Fibroblast of pulmonary artery (primary cell): ENCODE measurements at regions not wholly inside any gene's neighbourhood (a gene's known extent, or its start where the extent isn't known, plus 50 kb on each side); places are given as distances from the start of the nearest gene placed in this dataset.

Experiments
- DNase-seq: peaks from one replicate; pipeline ENCODE4 v3.0.0-alpha.2; 2010; ENCODE audit warnings: low read depth
- H3K4me3 ChIP-seq: replicated peaks from 2 replicates; pipeline ENCODE4 v1.5.1; 2011; ENCODE audit warnings: low read depth, mild to moderate bottlenecking, control low read depth, low read length, moderate library complexity
- TF ChIP-seq, protein P1 (sequence below): IDR thresholded peaks from 2 replicates; pipeline ENCODE4 v1.5.1; 2011; ENCODE audit warnings: mild to moderate bottlenecking, control low read depth, low read length, inconsistent platforms; ENCODE audit errors: missing control alignments

DNA sequence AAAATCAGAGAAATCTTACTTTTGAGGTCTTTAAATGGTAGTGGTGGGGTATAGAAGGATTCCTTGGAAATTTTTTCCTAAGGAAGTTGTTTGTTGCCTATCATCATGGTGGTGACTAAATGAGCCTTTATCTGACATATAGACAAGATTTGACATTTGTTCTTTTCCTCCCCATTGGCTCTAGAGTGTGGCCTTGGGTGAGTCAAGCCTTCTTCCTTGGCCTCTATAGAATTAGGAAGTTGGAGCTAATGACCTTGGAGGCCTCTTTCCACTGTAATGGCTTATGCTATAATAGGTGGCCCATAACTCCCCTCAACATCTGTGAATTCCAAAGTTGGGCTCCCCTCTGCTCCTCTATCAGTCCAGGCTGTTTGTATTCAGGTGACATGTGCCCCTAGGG is 79.1 kb upstream of the HNF1B start:
- DNase-seq, result no peak
- H3K4me3 ChIP-seq, result no peak overlapping the region
- TF ChIP-seq, protein P1, sequence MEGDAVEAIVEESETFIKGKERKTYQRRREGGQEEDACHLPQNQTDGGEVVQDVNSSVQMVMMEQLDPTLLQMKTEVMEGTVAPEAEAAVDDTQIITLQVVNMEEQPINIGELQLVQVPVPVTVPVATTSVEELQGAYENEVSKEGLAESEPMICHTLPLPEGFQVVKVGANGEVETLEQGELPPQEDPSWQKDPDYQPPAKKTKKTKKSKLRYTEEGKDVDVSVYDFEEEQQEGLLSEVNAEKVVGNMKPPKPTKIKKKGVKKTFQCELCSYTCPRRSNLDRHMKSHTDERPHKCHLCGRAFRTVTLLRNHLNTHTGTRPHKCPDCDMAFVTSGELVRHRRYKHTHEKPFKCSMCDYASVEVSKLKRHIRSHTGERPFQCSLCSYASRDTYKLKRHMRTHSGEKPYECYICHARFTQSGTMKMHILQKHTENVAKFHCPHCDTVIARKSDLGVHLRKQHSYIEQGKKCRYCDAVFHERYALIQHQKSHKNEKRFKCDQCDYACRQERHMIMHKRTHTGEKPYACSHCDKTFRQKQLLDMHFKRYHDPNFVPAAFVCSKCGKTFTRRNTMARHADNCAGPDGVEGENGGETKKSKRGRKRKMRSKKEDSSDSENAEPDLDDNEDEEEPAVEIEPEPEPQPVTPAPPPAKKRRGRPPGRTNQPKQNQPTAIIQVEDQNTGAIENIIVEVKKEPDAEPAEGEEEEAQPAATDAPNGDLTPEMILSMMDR, result no peak

DNA sequence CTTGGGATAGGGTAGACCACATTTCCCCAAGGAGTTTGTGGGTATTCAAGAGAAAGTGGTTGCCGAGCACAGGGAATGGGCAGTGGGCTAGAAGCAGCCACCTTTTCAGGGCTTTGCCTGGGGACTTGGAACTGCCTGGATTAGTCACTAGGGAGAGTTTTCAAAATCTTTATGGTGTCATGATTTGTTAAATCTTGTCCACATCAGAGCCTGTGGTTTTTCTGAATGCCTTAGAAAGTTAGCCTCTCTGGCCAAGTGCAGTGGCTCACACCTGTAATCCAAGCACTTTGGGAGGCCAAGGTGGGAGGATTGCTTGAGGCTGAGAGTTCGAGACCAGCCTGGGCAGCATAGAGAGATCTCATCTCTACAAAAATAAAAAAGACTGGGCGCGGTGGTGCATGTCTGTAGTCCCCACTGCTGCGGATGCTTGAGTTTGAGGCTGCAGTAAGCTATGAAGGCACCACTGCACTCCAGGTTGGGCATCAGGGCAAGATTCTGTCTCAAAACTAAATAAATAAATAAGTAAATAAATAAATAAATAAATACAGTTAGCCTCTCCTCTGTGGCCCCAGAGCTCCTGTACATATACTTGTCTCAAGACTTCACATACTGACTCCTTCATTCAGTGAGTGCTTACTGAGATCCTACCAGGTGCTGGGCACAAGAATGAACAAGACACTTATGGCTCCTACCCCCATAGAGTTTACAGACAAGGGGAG is 76.3 kb upstream of the HNF1B start:
- no peak for DNase-seq
- TF ChIP-seq, protein P1, result no peak
- H3K4me3 ChIP-seq, result no peak overlapping the region

DNA sequence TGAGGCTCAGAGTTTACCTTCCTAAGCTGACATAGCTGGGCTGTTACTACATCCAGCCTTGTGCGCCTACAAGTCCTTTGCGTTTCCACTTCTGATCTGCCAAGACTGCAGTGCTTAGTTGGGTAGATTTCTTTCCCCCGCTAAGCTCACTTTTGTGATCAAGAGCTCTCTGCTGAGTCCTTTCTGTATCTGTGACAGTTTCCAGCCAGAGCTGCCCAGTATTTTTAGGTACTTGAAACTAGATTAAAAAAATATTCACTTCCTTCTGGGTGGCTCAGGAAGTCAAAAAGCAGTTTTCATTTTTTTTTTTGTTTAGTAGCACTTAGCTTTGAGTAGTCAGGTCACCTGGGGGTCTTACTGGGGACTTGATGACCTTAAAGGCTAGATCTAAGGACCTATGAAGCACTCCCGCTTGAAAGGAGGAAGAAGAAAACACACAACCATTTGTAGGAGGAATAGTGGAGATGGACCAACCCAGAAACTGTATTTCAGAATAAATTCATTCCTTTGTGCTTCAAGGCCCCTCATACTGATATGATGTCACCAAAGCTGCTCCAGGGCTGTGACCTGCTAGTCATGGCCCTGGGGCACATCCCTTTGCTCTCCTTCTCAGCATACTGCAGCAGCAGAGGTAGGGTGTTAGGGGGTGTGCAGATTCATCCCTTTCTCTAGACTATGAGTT is 75.6 kb upstream of the HNF1B start:
- no peak overlapping the region for H3K4me3 ChIP-seq
- TF ChIP-seq, protein P1, result no peak
- DNase-seq, result no peak

DNA sequence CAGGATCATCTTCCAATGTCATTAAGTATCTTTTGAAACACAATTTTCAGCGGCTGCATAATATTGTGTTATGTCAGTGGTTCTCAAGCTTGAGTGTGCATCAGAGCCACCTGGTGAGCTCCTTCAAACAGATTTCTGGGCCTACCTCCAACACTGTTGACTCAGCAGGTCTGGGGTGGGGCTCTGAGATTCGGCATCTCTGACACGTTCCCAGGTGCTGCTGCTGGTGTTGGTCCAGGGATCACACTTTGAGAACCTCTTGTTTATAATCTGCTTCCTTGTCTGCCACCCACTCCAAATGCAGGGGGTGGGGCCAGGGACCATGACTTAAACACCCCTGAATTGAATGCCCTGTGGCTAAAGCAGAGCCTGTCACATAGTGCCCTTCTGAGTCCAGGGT is 73.8 kb upstream of the HNF1B start:
- no peak for DNase-seq
- TF ChIP-seq, protein P1, result no peak
- no peak overlapping the region for H3K4me3 ChIP-seq

DNA sequence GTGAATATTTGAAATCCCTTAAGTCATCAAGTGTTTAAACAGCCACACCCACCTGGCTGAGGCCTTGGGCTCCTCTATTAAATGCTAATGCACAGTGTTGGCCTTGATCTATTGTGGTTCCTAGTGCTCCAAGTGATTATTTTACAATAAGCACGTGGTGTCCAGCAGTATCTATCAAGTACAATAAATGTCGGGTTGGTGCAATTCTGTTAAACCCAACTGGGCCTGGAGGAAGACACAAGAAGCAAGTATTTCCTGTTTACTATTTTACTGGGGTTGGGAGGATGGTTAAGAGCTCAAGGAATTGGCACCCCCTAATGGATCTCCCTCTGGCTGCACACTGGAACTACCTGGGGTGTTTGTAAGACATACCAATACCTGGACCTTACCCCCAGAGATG is 72.1 kb upstream of the HNF1B start:
- no peak overlapping the region for H3K4me3 ChIP-seq
- no peak for DNase-seq
- TF ChIP-seq, protein P1, result no peak

DNA sequence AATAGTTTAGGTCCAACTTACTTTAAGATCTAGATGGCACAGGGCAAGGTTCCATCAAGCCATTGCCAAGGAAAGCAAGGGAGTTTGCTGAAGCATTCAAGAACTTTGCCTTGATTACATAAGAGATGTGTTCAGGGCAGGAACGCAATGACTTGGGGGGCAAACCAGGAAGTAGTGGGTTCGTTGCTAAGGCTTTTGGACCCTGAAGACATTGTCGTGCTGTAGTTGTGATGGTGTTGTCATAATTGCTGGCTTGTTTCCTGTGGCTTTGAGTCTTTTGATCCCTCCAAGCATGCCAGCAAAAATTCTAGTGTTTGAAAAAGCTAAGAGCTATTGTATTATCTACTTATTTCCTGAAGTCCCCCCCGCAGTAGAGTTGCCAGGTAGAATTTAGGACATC is 70.7 kb upstream of the HNF1B start:
- TF ChIP-seq, protein P1, result no peak
- DNase-seq, result no peak
- no peak overlapping the region for H3K4me3 ChIP-seq
